ENCODE measurements at regions not wholly inside any gene's neighbourhood (a gene's known extent, or its start where the extent isn't known, plus 50 kb on each side); places are given as distances from the start of the nearest gene placed in this dataset.

GRCh38 chr10:128286762-128287500, 160.7 kb upstream of the MKI67 start:
- H3K4me3 ChIP-seq (ENCODE audit: low read length), result no peak overlapping the region
- TF ChIP-seq CTCF (IDR thresholded peaks at IDR 0.05; ENCODE audit: insufficient read depth, low read depth, low read length, missing control alignments), result no peak
- DNase-seq (ENCODE audit: low read depth), result no peak

GRCh38 chr10:128287921-128288320, 161.7 kb upstream of the MKI67 start:
- no peak overlapping the region for H3K4me3 ChIP-seq (ENCODE audit: low read length)
- TF ChIP-seq CTCF (IDR thresholded peaks at IDR 0.05; ENCODE audit: insufficient read depth, low read depth, low read length, missing control alignments), result no peak
- no peak for DNase-seq (ENCODE audit: low read depth)

- TF ChIP-seq CTCF (IDR thresholded peaks at IDR 0.05; ENCODE audit: insufficient read depth, low read depth, low read length, missing control alignments), result no peak
- no peak overlapping the region for H3K4me3 ChIP-seq (ENCODE audit: low read length)
- DNase-seq (ENCODE audit: low read depth), result no peak
These were observed 163.4 kb upstream of the MKI67 start for GRCh38 chr10:128289621-128290020.

GRCh38 chr10:128295003-128295402, 168.8 kb upstream of the MKI67 start:
- no peak for DNase-seq (ENCODE audit: low read depth)
- TF ChIP-seq CTCF (IDR thresholded peaks at IDR 0.05; ENCODE audit: insufficient read depth, low read depth, low read length, missing control alignments), result no peak
- H3K4me3 ChIP-seq (ENCODE audit: low read length), result no peak overlapping the region

- no peak for TF ChIP-seq CTCF (IDR thresholded peaks at IDR 0.05; ENCODE audit: insufficient read depth, low read depth, low read length, missing control alignments)
- DNase-seq (ENCODE audit: low read depth), result no peak
- H3K4me3 ChIP-seq (ENCODE audit: low read length), result no peak overlapping the region
These were observed 170.2 kb upstream of the MKI67 start for GRCh38 chr10:128296253-128297007.

- no peak for DNase-seq (ENCODE audit: low read depth)
- H3K4me3 ChIP-seq (ENCODE audit: low read length), result no peak overlapping the region
- no peak for TF ChIP-seq CTCF (IDR thresholded peaks at IDR 0.05; ENCODE audit: insufficient read depth, low read depth, low read length, missing control alignments)
These were observed 171.6 kb upstream of the MKI67 start for GRCh38 chr10:128297709-128298378.

Measured in epithelial cell of esophagus (primary cell).